ENCODE measurements at regions not wholly inside any gene's neighbourhood (a gene's known extent, or its start where the extent isn't known, plus 50 kb on each side); places are given as distances from the start of the nearest gene placed in this dataset.

DNA sequence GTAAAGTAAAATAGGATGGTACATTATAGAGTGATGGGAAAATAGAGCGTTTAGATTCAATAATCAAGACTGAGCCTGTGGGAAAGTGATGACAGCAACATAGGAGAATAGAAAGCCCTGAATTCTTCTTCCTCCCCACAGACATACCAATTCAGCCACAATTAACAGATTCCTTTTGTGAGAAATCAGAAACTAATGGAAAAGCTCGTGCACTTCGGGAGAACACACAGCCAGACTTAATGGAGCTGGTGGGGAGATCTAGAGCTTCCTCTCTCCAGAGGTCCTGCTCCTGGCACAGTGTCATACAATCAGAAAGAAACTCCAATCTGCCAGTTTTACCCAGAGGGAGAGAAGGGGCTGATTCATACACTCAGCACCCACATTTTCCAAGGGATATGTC lies 676.3 kb upstream of the BOD1L1 start:
- Histone ChIP-seq H3K4me2 (ENCODE audit: low read depth, low read length) (no peak overlapping the region), H4K20me1 (ENCODE audit: insufficient read depth, low read length) (no peaks in the 10 kb centered on the region), H3K4me1 (ENCODE audit: low read length) (0 out of 2 replicates have a peak, but pooled peaks cover 5% of the 10 kb centered on the region), H3K36me3 (replicated peaks; ENCODE audit: insufficient read depth, low read length) (no peaks in the 10 kb centered on the region), H3K9ac (ENCODE audit: low read length) (no peak overlapping the region), H3K27ac (ENCODE audit: low read length) (no peak overlapping the region), H3K27me3 (replicated peaks; ENCODE audit: insufficient read depth, low read length) (no peaks in the 10 kb centered on the region), H3K4me3 (ENCODE audit: low read length) (no peak overlapping the region), H3K9me3 (replicated peaks; ENCODE audit: insufficient read depth, low read length) (no peaks in the 10 kb centered on the region), H3K79me2 (ENCODE audit: low read length) (no peaks in the 10 kb centered on the region), H2AFZ (ENCODE audit: low read length) (no peak overlapping the region), H3K9me2 (replicated peaks; ENCODE audit: insufficient read depth, low read length) (no peaks in the 10 kb centered on the region), H3F3A (ENCODE audit: insufficient read depth, low read length) (no peaks in the 10 kb centered on the region)
- DNase-seq: no peak
- TF ChIP-seq EZH2 (optimal IDR thresholded peaks at IDR 0.05; ENCODE audit: low read depth, low read length) (no peak), EZH2phosphoT487 (IDR thresholded peaks at IDR 0.05; ENCODE audit: low read length) (no peak)
- TF ChIP-seq, protein P1, sequence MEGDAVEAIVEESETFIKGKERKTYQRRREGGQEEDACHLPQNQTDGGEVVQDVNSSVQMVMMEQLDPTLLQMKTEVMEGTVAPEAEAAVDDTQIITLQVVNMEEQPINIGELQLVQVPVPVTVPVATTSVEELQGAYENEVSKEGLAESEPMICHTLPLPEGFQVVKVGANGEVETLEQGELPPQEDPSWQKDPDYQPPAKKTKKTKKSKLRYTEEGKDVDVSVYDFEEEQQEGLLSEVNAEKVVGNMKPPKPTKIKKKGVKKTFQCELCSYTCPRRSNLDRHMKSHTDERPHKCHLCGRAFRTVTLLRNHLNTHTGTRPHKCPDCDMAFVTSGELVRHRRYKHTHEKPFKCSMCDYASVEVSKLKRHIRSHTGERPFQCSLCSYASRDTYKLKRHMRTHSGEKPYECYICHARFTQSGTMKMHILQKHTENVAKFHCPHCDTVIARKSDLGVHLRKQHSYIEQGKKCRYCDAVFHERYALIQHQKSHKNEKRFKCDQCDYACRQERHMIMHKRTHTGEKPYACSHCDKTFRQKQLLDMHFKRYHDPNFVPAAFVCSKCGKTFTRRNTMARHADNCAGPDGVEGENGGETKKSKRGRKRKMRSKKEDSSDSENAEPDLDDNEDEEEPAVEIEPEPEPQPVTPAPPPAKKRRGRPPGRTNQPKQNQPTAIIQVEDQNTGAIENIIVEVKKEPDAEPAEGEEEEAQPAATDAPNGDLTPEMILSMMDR (IDR thresholded peaks at IDR 0.05; ENCODE audit: low read length): no peak

DNA sequence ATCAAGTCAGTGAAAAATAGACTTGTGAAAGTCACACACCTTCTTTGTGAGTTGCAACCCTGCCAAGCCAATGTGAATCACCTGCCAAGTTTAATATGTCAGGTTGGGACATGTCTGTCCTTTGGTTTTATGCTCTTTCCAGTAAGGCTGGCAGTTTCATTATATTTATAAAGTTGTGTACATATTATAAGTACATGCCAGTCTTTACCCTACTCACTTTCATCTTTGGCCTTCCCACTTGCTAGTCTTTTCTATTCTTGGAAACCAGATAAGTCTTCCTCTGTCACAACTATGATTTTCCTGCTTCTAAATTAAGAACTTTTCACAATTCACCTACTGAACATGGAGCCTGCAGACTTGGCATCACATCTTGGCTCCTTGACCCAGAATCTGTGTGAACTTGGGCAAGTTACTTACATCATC lies 680.7 kb upstream of the BOD1L1 start:
- Histone ChIP-seq H3K9me3 (replicated peaks; ENCODE audit: insufficient read depth, low read length) (no peaks in the 10 kb centered on the region), H3K27ac (ENCODE audit: low read length) (no peak overlapping the region), H3K4me1 (ENCODE audit: low read length) (0 out of 2 replicates have a peak, but pooled peaks cover 5% of the 10 kb centered on the region), H3K4me2 (ENCODE audit: low read depth, low read length) (no peak overlapping the region), H4K20me1 (ENCODE audit: insufficient read depth, low read length) (no peaks in the 10 kb centered on the region), H3K9ac (ENCODE audit: low read length) (no peak overlapping the region), H3K4me3 (ENCODE audit: low read length) (no peak overlapping the region), H2AFZ (ENCODE audit: low read length) (no peak overlapping the region), H3K36me3 (replicated peaks; ENCODE audit: insufficient read depth, low read length) (no peaks in the 10 kb centered on the region), H3K79me2 (ENCODE audit: low read length) (no peaks in the 10 kb centered on the region), H3K27me3 (replicated peaks; ENCODE audit: insufficient read depth, low read length) (no peaks in the 10 kb centered on the region), H3K9me2 (replicated peaks; ENCODE audit: insufficient read depth, low read length) (no peaks in the 10 kb centered on the region), H3F3A (ENCODE audit: insufficient read depth, low read length) (no peaks in the 10 kb centered on the region)
- DNase-seq: no peak
- no peak for TF ChIP-seq EZH2 (optimal IDR thresholded peaks at IDR 0.05; ENCODE audit: low read depth, low read length)
- no peak for TF ChIP-seq EZH2phosphoT487 (IDR thresholded peaks at IDR 0.05; ENCODE audit: low read length)
- TF ChIP-seq, protein P1 (IDR thresholded peaks at IDR 0.05; ENCODE audit: low read length): no peak

DNA sequence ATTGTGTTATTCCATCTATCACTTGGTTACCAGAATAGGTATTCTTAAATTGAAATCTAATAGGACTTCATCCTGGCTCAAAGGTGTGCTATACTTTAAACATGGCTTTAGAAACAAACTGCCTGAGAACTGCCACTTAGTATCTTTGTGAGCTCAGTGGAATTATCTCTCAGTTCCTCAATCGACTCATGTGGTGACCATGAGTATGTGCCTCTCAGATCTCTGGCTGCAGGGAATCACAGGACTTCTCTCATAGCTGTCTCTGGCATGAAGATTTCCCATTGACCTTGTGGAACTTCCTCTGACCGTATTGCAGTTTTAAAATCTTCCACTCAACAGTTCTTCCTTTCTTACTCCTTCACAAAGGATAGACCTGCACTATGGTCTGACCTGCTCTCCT lies 681.9 kb upstream of the BOD1L1 start:
- DNase-seq: no peak
- H3K4me3 ChIP-seq (ENCODE audit: low read length): no peak overlapping the region
- no peak overlapping the region for H2AFZ ChIP-seq (ENCODE audit: low read length)
- no peaks in the 10 kb centered on the region for H3K36me3 ChIP-seq (replicated peaks; ENCODE audit: insufficient read depth, low read length)
- H3K9ac ChIP-seq (ENCODE audit: low read length): no peak overlapping the region
- TF ChIP-seq EZH2 (optimal IDR thresholded peaks at IDR 0.05; ENCODE audit: low read depth, low read length): no peak
- TF ChIP-seq, protein P1 (IDR thresholded peaks at IDR 0.05; ENCODE audit: low read length): no peak
- TF ChIP-seq EZH2phosphoT487 (IDR thresholded peaks at IDR 0.05; ENCODE audit: low read length): no peak
- H3K9me2 ChIP-seq (replicated peaks; ENCODE audit: insufficient read depth, low read length): no peaks in the 10 kb centered on the region
- H3K9me3 ChIP-seq (replicated peaks; ENCODE audit: insufficient read depth, low read length): no peaks in the 10 kb centered on the region
- H4K20me1 ChIP-seq (ENCODE audit: insufficient read depth, low read length): no peaks in the 10 kb centered on the region
- no peaks in the 10 kb centered on the region for H3K79me2 ChIP-seq (ENCODE audit: low read length)
- H3K4me1 ChIP-seq (ENCODE audit: low read length): peaks cover 8% of the 10 kb centered on the region; the same call in 1 of the 2 replicates
- no peak overlapping the region for H3K4me2 ChIP-seq (ENCODE audit: low read depth, low read length)
- H3F3A ChIP-seq (ENCODE audit: insufficient read depth, low read length): no peaks in the 10 kb centered on the region
- no peaks in the 10 kb centered on the region for H3K27me3 ChIP-seq (replicated peaks; ENCODE audit: insufficient read depth, low read length)
- H3K27ac ChIP-seq (ENCODE audit: low read length): no peak overlapping the region

Measured in MM.1S (cell line).